ENCODE measurements at regions not wholly inside any gene's neighbourhood (a gene's known extent, or its start where the extent isn't known, plus 50 kb on each side); places are given as distances from the start of the nearest gene placed in this dataset.

GRCh38 chr1:14500912-14501311 is 97.6 kb upstream of the KAZN start:
- H3K4me1 ChIP-seq (ENCODE audit: control insufficient read depth in 5 of 5, insufficient read depth in 5 of 5, low read length in 5 of 5), result peaks cover 0 to 6% (median 0%) of the 10 kb centered on the region in 5 donors

GRCh38 chr1:14504517-14504916 is 94.0 kb upstream of the KAZN start:
- Histone ChIP-seq H3K9me3 (ENCODE audit: control insufficient read depth in 4 of 4, insufficient read depth in 3 of 4, low read length in 3 of 4) (no peaks in the 10 kb centered on the region), H3K9ac (ENCODE audit: insufficient read depth in 1 of 2, low read length in 2 of 2) (no peak overlapping the region), H3K4me1 (ENCODE audit: control insufficient read depth in 5 of 5, insufficient read depth in 5 of 5, low read length in 5 of 5) (peaks cover 0 to 19% (median 0%) of the 10 kb centered on the region in 5 donors), H3K4me3 (no peak overlapping the region), H3K36me3 (ENCODE audit: control insufficient read depth in 4 of 4, insufficient read depth in 4 of 4, low read length in 4 of 4) (no peaks in the 10 kb centered on the region), H3K27me3 (ENCODE audit: control insufficient read depth in 3 of 3, insufficient read depth in 3 of 3, low read length in 2 of 3) (no peaks in the 10 kb centered on the region), H3K27ac (ENCODE audit: low read depth in 1 of 2, low read length in 1 of 2) (no peak overlapping the region)
- DNase-seq, result no peak
- 60 to 73% methylated on average over 5 of the region's 5 CpGs for WGBS, 2 donors
- ATAC-seq (ENCODE audit: insufficient read depth, low FRiP score), result no peak
- no peak for TF ChIP-seq CTCF (IDR thresholded peaks at IDR 0.05; ENCODE audit: control extremely low read depth, extremely low read depth)

More at GRCh38 chr1:14500912-14501311, 97.6 kb upstream of the KAZN start:
- DNase-seq, result no peak
- no peak for TF ChIP-seq CTCF (IDR thresholded peaks at IDR 0.05; ENCODE audit: control extremely low read depth, extremely low read depth)
- no peak overlapping the region for H3K4me3 ChIP-seq
- no peak overlapping the region for H3K27ac ChIP-seq (ENCODE audit: low read depth in 1 of 2, low read length in 1 of 2)
- 100% methylated on average over 1 of the region's 1 CpG for WGBS, 2 donors
- no peaks in the 10 kb centered on the region for H3K9me3 ChIP-seq (ENCODE audit: control insufficient read depth in 4 of 4, insufficient read depth in 3 of 4, low read length in 3 of 4)
- H3K36me3 ChIP-seq (ENCODE audit: control insufficient read depth in 4 of 4, insufficient read depth in 4 of 4, low read length in 4 of 4), result no peaks in the 10 kb centered on the region
- H3K27me3 ChIP-seq (ENCODE audit: control insufficient read depth in 3 of 3, insufficient read depth in 3 of 3, low read length in 2 of 3), result no peaks in the 10 kb centered on the region
- no peak for ATAC-seq (ENCODE audit: insufficient read depth, low FRiP score)
- no peak overlapping the region for H3K9ac ChIP-seq (ENCODE audit: insufficient read depth in 1 of 2, low read length in 2 of 2)

- peaks cover 0 to 27% (median 0%) of the 10 kb centered on the region in 5 donors for H3K4me1 ChIP-seq (ENCODE audit: control insufficient read depth in 5 of 5, insufficient read depth in 5 of 5, low read length in 5 of 5)
- no peak overlapping the region for H3K4me3 ChIP-seq
- DNase-seq (peak in 2 of 3 donors; percentile 35 to 47), ATAC-seq (ENCODE audit: insufficient read depth, low FRiP score) (no peak)
- no peaks in the 10 kb centered on the region for H3K36me3 ChIP-seq (ENCODE audit: control insufficient read depth in 4 of 4, insufficient read depth in 4 of 4, low read length in 4 of 4)
- WGBS, 2 donors, result 85% methylated on average over 11 of the region's 11 CpGs
- H3K27me3 ChIP-seq (ENCODE audit: control insufficient read depth in 3 of 3, insufficient read depth in 3 of 3, low read length in 2 of 3), result no peaks in the 10 kb centered on the region
- no peaks in the 10 kb centered on the region for H3K9me3 ChIP-seq (ENCODE audit: control insufficient read depth in 4 of 4, insufficient read depth in 3 of 4, low read length in 3 of 4)
- H3K9ac ChIP-seq (ENCODE audit: insufficient read depth in 1 of 2, low read length in 2 of 2), result no peak overlapping the region
- no peak for TF ChIP-seq CTCF (IDR thresholded peaks at IDR 0.05; ENCODE audit: control extremely low read depth, extremely low read depth)
- H3K27ac ChIP-seq (ENCODE audit: low read depth in 1 of 2, low read length in 1 of 2), result no peak overlapping the region
Observed at GRCh38 chr1:14506471-14507255, 91.8 kb upstream of the KAZN start.
